ENCODE measurements at regions not wholly inside any gene's neighbourhood (a gene's known extent, or its start where the extent isn't known, plus 50 kb on each side); places are given as distances from the start of the nearest gene placed in this dataset.

GRCh38 chr2:16334886-16335603 lies 330.6 kb downstream of the CYRIA start:
- Histone ChIP-seq H3K27me3 (replicated peaks; ENCODE audit: insufficient read depth) (no peaks in the 10 kb centered on the region), H3K9me3 (no peaks in the 10 kb centered on the region), H3K27ac (no peak overlapping the region), H3K36me3 (no peaks in the 10 kb centered on the region), H3K4me3 (no peak overlapping the region), H3K4me1 (ENCODE audit: control insufficient read depth in 1 of 2, low read depth in 2 of 2) (no peaks in the 10 kb centered on the region)
- DNase-seq (ENCODE audit: low spot score) = no peak
- TF ChIP-seq CTCF (IDR thresholded peaks at IDR 0.05) = no peak
- no peak for ATAC-seq (ENCODE audit: insufficient number of reproducible peaks, low FRiP score, low read depth)

GRCh38 chr2:16334366-16334765 lies 331.3 kb downstream of the CYRIA start:
- no peak for TF ChIP-seq CTCF (IDR thresholded peaks at IDR 0.05)
- no peaks in the 10 kb centered on the region for H3K36me3 ChIP-seq

GRCh38 chr2:16333681-16334080 lies 332.0 kb downstream of the CYRIA start:
- no peaks in the 10 kb centered on the region for H3K27me3 ChIP-seq (replicated peaks; ENCODE audit: insufficient read depth)
- no peak for DNase-seq (ENCODE audit: low spot score)

More at GRCh38 chr2:16334366-16334765, 331.3 kb downstream of the CYRIA start:
- no peaks in the 10 kb centered on the region for H3K4me1 ChIP-seq (ENCODE audit: control insufficient read depth in 1 of 2, low read depth in 2 of 2)
- no peaks in the 10 kb centered on the region for H3K27me3 ChIP-seq (replicated peaks; ENCODE audit: insufficient read depth)
- no peak overlapping the region for H3K27ac ChIP-seq
- ATAC-seq (ENCODE audit: insufficient number of reproducible peaks, low FRiP score, low read depth) (no peak), DNase-seq (ENCODE audit: low spot score) (no peak)
- no peak overlapping the region for H3K4me3 ChIP-seq
- H3K9me3 ChIP-seq = no peaks in the 10 kb centered on the region

GRCh38 chr2:16332681-16333557 lies 332.7 kb downstream of the CYRIA start:
- Histone ChIP-seq H3K4me1 (ENCODE audit: control insufficient read depth in 1 of 2, low read depth in 2 of 2) (no peaks in the 10 kb centered on the region), H3K36me3 (no peaks in the 10 kb centered on the region), H3K27ac (no peak overlapping the region), H3K4me3 (no peak overlapping the region), H3K9me3 (no peaks in the 10 kb centered on the region), H3K27me3 (replicated peaks; ENCODE audit: insufficient read depth) (no peaks in the 10 kb centered on the region)
- TF ChIP-seq CTCF (IDR thresholded peaks at IDR 0.05) = no peak
- no peak for ATAC-seq (ENCODE audit: insufficient number of reproducible peaks, low FRiP score, low read depth)
- no peak for DNase-seq (ENCODE audit: low spot score)

More at GRCh38 chr2:16333681-16334080, 332.0 kb downstream of the CYRIA start:
- ATAC-seq (ENCODE audit: insufficient number of reproducible peaks, low FRiP score, low read depth) = no peak
- Histone ChIP-seq H3K36me3 (no peaks in the 10 kb centered on the region), H3K4me3 (no peak overlapping the region), H3K27ac (no peak overlapping the region), H3K4me1 (ENCODE audit: control insufficient read depth in 1 of 2, low read depth in 2 of 2) (no peaks in the 10 kb centered on the region), H3K9me3 (no peaks in the 10 kb centered on the region)
- no peak for TF ChIP-seq CTCF (IDR thresholded peaks at IDR 0.05)

GRCh38 chr2:16331772-16332171 lies 333.9 kb downstream of the CYRIA start:
- Histone ChIP-seq H3K36me3 (no peaks in the 10 kb centered on the region), H3K27me3 (replicated peaks; ENCODE audit: insufficient read depth) (no peaks in the 10 kb centered on the region), H3K4me1 (ENCODE audit: control insufficient read depth in 1 of 2, low read depth in 2 of 2) (no peaks in the 10 kb centered on the region), H3K9me3 (no peaks in the 10 kb centered on the region), H3K4me3 (no peak overlapping the region), H3K27ac (no peak overlapping the region)
- DNase-seq (ENCODE audit: low spot score) (no peak), ATAC-seq (ENCODE audit: insufficient number of reproducible peaks, low FRiP score, low read depth) (no peak)
- no peak for TF ChIP-seq CTCF (IDR thresholded peaks at IDR 0.05)
